Fibroblast of mammary gland (primary cell): ENCODE measurements at regions not wholly inside any gene's neighbourhood (a gene's known extent, or its start where the extent isn't known, plus 50 kb on each side); places are given as distances from the start of the nearest gene placed in this dataset.

Experiments
- DNase-seq: peaks from one replicate; pipeline ENCODE4 v3.0.0-alpha.2; 2010; ENCODE audit warnings: low read depth
- H3K4me3 ChIP-seq: 2 replicates; pipeline ENCODE4 v1.5.1; 2011; ENCODE audit warnings: low read depth, mild to moderate bottlenecking, low read length, moderate library complexity; ENCODE audit not compliant: control insufficient read depth
- CTCF ChIP-seq: conservative IDR thresholded peaks from 2 replicates; pipeline ENCODE4 v1.5.1; 2011; ENCODE audit warnings: low read depth, low read length, inconsistent platforms; ENCODE audit not compliant: control insufficient read depth, insufficient read depth

- no peak for DNase-seq
- H3K4me3 ChIP-seq: no peak overlapping the region
- no peak for TF ChIP-seq CTCF
Measured at GRCh38 chr13:72132075-72132474, 265.1 kb upstream of the DACH1 start.

GRCh38 chr13:72129117-72129516 lies 262.1 kb upstream of the DACH1 start:
- DNase-seq: no peak
- H3K4me3 ChIP-seq: no peak overlapping the region
- TF ChIP-seq CTCF: no peak

- no peak for TF ChIP-seq CTCF
- no peak for DNase-seq
- H3K4me3 ChIP-seq: no peak overlapping the region
Measured at GRCh38 chr13:72127031-72127430, 260.0 kb upstream of the DACH1 start.

GRCh38 chr13:72126424-72126823 lies 259.4 kb upstream of the DACH1 start:
- no peak for TF ChIP-seq CTCF
- no peak for DNase-seq

GRCh38 chr13:72125561-72125960 lies 258.6 kb upstream of the DACH1 start:
- peak; percentile 0 for DNase-seq
- H3K4me3 ChIP-seq: no peak overlapping the region
- TF ChIP-seq CTCF: no peak

More at GRCh38 chr13:72126424-72126823, 259.4 kb upstream of the DACH1 start:
- no peak overlapping the region for H3K4me3 ChIP-seq

- TF ChIP-seq CTCF: no peak
- no peak for DNase-seq
- no peak overlapping the region for H3K4me3 ChIP-seq
Measured at GRCh38 chr13:72122661-72123255, 255.8 kb upstream of the DACH1 start.

GRCh38 chr13:72121466-72121865 lies 254.5 kb upstream of the DACH1 start:
- DNase-seq: no peak
- H3K4me3 ChIP-seq: no peak overlapping the region
- no peak for TF ChIP-seq CTCF
